Hematopoietic multipotent progenitor cell treated with erythropoietin and hydrocortisone succinate and interleukin-3 and kit ligand, for 6 days (in vitro differentiated cells): ENCODE measurements at regions not wholly inside any gene's neighbourhood (a gene's known extent, or its start where the extent isn't known, plus 50 kb on each side); places are given as distances from the start of the nearest gene placed in this dataset.

ENCODE experiments used
- DNase-seq: peaks from one replicate; pipeline ENCODE4 v3.0.0-alpha.2; 2015

GRCh38 chr4:165724786-165725185 lies 148.3 kb upstream of the TLL1 start:
- no peak for DNase-seq

DNA sequence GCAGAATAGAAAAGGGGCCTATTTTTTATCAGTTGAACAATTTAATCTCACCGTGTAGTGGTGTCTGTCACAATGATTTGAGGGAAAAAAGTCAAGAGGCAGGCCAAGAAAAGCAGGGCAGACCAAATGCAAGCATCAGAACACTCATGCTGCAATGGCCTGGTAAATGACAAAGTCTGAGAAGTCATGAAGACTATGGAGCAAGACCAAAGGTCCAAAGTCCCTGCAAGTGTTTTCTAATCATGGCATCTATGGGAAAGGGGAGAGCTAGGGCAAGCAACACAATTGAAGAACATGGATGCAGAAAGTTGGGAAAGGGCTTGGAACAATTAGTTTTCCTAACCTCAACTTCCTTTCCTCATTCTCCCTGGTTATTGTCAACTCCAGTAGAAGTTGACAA lies 147.7 kb upstream of the TLL1 start:
- no peak for DNase-seq

- no peak for DNase-seq
These were observed 146.2 kb upstream of the TLL1 start for GRCh38 chr4:165726831-165727230.

DNA sequence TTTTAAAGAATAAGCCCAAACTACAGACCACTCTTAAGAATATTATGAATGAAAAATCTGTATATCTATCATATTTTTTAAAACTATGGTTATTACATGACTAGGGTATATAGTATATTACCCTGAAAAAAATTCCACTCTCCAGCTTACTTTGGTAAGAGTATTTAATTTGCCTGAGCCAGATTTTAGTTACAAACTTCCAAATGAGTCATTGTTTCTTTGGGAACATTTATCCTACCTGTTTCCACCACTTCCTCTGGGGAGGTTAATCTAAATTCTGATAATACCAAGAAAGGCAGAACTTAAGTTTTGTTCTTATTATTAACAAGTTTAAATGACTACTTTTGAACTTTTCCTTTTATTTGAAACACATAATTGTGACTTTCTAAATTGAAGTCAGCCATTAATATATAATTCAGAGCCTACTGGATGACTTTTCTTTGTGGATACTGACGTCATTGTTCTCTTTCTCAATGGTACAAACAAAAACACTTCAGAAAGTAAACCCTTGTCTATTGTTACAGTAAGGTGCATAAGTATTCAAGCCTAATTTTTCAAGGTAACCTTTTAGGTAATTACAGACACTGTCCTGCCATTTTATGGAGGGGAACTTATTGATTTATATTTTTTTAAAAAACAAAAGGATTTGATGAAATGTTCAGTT lies 135.6 kb upstream of the TLL1 start:
- DNase-seq: no peak

- no peak for DNase-seq
These were observed 134.5 kb upstream of the TLL1 start for GRCh38 chr4:165738571-165738970.

- DNase-seq: no peak
These were observed 132.1 kb upstream of the TLL1 start for GRCh38 chr4:165740911-165741310.

DNA sequence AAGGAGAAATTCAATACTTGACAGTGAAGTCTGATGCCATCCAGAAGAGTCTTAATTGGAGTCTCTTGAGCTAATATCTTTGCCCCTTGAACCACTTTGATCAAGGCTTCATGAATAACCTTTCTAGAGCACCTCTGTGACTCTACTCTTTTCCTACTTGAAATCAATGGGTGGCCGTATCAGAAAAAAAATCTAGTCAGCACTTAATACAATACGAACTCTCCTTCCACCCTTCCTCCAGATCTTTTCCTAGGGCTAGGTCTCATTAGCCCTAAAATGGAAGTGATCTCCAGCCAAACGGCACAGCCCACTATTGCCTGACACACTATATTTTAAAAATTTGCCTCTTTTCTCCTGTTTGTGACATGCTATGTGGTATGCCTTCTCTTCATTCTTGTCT lies 129.6 kb upstream of the TLL1 start:
- DNase-seq: no peak

DNA sequence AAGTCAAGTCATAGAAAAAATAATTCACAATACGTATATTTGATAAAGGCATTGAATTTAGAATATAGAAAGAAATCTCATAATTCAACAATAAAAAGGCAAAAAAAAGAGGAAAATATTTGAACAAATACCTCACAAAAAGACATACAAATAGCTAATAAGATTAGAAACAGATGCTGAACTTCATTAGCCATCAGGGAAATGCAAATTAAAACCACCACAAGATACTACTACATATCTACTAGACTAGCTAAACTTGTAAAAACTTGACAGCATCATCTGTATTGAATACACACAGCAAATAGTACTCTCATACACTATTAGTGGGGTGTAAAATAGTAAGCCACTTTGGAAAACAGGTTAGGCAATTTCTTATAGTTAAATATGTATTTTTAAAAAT lies 128.7 kb upstream of the TLL1 start:
- no peak for DNase-seq

- no peak for DNase-seq
These were observed 124.7 kb upstream of the TLL1 start for GRCh38 chr4:165748321-165748720.

DNA sequence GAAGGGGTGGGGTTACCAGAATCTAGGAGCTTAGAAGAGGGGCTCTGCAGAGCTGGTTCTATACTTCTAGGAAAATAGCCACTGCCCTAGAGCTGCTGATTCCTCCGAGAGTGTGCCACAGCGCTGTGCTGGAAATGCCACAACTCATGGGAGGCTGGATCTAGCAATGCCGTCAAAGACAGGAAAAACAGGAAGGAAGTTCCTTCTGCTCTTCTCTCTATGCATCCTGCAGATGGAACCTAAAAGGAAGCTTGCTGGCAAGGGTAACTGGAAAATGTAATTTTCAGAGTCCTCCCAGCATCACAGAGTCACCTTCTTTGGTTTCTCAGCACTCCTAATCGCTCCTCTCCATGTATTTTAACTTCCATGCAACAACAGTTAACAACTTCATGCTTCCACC lies 121.2 kb upstream of the TLL1 start:
- no peak for DNase-seq

- DNase-seq: no peak
These were observed 118.4 kb upstream of the TLL1 start for GRCh38 chr4:165754664-165755063.

- DNase-seq: no peak
These were observed 116.2 kb upstream of the TLL1 start for GRCh38 chr4:165756836-165757235.

DNA sequence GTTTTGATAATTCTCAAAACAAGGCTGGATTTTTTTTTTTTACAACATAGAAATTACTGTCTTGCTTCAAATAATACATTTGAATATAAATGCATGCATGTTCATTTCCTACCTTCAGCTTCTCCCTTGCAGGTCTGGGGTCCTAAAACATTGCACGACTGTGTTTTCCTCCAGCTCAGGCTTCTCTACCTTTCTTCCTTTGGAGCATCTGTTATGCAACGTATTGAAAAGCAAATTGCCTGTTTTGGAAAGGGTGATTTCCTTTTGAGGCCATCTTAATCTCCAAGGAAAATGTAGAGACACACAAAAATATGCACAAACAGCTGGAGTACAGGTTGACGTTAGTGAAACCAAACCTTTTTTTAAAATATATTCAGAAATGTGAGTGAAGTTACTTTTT lies 115.6 kb upstream of the TLL1 start:
- DNase-seq: no peak

GRCh38 chr4:165758086-165758485 lies 115.0 kb upstream of the TLL1 start:
- DNase-seq: no peak

GRCh38 chr4:165760182-165760581 lies 112.9 kb upstream of the TLL1 start:
- no peak for DNase-seq

DNA sequence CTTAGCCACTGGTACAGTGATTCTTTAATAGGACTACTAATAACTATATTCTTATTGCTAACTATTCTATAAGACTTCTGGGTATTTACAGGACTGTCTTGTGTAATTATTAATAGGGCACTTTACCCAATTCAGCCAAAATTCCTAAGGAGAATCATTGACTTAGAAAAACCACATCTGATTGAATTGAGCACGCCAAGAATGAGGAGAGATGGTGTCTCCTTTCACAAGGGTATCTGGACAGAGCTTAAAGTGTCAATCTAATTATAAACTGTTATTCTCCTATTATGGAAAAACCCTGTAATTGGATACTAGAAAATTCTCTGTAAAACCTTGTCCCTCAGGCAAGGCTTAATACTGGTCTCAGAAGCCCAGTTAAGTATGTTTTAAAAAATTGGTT lies 111.1 kb upstream of the TLL1 start:
- DNase-seq: no peak

- no peak for DNase-seq
These were observed 109.4 kb upstream of the TLL1 start for GRCh38 chr4:165763640-165764039.

DNA sequence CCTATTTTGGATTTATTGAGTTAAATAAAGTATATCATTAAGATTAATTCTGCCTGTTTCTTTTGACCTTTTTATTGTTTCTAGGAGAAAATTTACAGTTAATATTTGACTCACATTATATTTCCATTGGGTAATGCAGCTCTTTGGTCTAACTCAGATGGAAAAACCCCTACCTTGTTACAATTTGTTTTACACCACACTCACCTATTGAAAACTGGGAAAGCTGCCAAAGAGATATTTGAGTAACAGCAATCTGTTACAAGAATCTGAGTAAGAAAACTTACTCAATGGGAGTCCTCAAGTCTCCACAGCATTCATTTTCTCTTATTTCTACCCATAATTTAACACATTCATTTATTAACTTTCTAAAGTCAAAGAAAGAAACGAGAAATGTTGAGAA lies 108.0 kb upstream of the TLL1 start:
- no peak for DNase-seq

DNA sequence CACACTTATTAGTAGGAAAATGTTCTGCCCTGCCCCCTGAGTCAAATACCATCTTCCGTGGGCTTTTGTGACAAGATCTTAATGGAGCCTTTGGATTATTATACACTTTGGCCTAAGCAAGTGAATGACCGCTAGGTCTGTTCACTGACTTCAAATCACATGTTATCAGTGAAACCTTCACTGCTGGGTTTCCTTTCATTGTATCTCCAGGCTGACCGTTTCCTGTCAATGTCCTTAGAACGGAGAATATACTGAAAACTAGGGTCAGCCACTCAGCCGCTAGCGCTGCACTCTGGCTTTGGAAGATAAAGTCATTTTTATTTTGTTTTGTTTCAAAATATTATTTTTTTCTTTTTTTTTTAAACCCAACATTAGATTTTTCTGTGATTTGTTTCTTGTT lies 107.0 kb upstream of the TLL1 start:
- DNase-seq: no peak

DNA sequence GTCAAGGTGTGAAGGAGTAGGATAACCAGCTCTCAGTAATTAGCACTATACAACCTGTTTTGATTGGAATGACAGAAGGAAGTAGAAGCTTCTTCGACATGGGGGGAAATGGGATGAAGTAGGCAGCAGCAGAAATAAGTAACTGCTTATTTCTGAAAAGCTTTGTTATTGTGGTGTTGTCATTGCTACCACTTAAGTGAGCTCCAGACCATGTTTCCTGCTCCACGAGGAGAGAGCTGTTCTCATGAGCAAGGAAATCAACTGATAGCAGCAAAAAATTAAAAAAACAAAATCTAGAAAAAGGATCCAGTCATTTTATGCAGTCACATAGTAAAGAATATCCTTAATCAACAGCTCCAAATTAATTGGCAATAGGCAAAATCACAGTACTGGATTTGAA lies 106.1 kb upstream of the TLL1 start:
- DNase-seq: no peak

DNA sequence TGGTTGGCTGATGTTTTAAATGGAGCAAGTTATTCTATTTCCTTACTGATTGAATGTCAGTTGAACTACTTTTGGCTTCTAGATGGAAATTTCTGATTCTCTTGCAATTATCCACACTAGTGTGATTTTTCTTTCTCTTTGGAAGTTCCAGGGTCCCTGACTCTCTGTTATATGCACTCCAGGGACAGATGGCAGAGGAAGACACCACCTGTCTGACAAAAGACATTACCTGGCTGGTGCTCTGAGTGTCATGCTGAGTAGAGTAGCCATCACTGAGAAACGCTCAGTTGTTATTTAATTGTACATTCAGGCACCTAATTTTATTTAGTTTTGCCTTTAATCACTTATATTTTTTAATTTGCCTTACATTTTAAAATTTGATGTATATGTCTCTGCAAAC lies 105.4 kb upstream of the TLL1 start:
- DNase-seq: no peak

DNA sequence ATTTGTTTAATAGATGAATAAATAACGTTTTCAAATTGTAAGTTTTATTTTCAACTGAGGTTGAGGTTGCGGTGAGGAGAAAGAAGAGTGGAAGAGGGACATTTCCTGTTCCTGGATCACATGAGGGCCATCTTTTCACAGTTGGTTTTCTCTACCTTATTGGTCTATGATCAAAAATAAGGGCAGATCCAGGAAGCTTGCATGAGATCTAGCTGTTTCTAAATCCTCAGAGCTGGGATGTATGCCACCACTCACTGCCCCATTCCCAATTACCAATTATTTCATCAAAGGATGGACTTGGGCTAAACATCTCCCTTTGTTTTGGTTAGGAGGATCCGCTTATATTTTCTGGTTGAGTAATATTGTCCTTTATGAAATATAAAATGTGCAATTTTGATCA lies 104.8 kb upstream of the TLL1 start:
- DNase-seq: no peak

DNA sequence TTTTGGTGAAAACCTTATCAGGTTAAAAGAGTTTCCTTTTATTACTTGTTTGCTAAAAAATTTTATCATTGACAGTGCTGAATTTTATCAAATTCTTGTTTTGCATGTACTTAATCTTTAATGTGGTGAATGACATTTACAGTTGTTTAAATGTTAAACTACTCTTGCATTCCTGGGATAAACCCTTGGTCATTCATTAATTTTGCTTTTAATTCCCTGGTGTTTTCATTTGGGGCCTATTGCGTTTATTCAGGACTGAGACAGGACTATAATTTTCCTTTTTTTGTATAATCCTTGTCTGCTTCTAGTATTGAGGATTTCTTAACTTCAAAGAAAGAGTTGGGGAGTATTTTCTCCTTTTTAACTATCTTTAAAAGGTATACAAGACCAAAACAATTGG lies 98.7 kb upstream of the TLL1 start:
- no peak for DNase-seq

GRCh38 chr4:165779950-165780670 lies 92.9 kb upstream of the TLL1 start:
- no peak for DNase-seq

DNA sequence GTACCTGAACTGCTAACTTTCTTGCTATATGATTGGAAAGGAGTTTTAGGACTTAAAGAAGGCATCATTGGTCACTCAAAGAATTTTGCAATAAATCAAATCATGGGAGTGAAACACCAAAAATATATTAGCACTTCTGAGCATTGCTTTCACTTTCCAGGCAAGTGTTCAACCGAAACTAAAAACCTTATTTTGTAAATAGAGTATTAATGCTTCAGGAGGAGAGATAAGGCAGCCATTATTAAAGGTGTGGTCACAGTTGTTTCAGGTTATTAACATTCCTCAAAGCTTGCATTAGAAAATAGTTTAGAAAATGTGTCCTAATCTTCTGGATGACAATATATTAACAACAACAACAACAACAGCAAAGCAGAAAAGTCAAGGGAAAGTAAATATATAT lies 92.3 kb upstream of the TLL1 start:
- no peak for DNase-seq
